ENCODE measurements at regions not wholly inside any gene's neighbourhood (a gene's known extent, or its start where the extent isn't known, plus 50 kb on each side); places are given as distances from the start of the nearest gene placed in this dataset.

DNA sequence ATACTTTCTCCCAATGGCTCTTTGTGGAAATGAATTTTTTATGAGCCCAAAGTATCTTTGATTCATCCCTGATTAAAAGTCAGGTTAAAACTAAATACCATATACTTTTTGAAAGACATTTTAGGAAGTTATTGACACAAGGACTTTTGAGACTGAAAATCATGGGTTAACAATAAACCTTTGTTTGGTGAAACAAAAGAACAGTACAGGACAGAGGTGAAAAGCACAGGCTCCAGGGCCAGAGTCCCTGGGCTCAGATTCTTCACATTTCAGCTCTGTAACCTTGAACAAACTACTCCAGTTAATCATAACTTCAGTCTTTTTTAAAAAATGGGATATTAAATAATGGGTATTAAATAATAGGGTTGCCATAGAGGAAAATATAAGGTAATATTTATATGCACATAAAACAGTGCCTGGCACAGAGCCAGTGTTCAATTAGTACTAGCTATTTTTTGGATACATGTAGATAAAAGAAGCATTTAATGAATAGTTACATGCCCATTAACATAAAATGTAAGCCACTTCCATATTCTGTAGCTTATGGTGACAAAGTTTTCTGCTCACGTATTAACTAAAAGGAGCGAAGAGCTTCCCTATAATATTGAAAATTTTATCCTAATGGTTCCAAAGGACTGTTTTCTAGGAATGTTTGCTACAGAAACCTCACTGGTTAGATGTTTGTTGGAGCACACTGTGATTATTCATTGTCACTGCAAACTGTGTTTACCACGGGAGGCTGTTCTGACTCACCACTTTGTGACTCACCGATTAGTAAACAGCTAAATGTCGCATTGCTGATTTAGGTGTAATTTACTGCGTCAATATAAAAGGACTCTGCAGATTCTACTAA is 255.4 kb downstream of the DAD1 start:
- ChIA-PET POLR2A (interaction anchor here (0.5 kb wide), 1 partner anchor 433 kb away, joined by 3 read pairs; the partner anchor contains the start of gene OXA1L), CTCF (no interaction called here)
- Mint-ChIP-seq H3K9me3 (no peaks in the 10 kb centered on the region), H3K27ac (no peak overlapping the region), H3K4me1 (peaks cover 1% of the 10 kb centered on the region), H3K4me3 (no peak overlapping the region), H3K27me3 (no peaks in the 10 kb centered on the region), H3K36me3 (ENCODE audit: low read depth) (no peaks in the 10 kb centered on the region)
- no peak for DNase-seq

GRCh38 chr14:22332686-22333421 is 256.2 kb downstream of the DAD1 start:
- no peaks in the 10 kb centered on the region for H3K27me3 Mint-ChIP-seq
- H3K36me3 Mint-ChIP-seq (ENCODE audit: low read depth): no peaks in the 10 kb centered on the region
- no peaks in the 10 kb centered on the region for H3K9me3 Mint-ChIP-seq
- H3K4me3 Mint-ChIP-seq: no peak overlapping the region
- ChIA-PET CTCF (no interaction called here), POLR2A (no interaction called here)
- peaks cover 1% of the 10 kb centered on the region for H3K4me1 Mint-ChIP-seq
- no peak for DNase-seq
- no peak overlapping the region for H3K27ac Mint-ChIP-seq

DNA sequence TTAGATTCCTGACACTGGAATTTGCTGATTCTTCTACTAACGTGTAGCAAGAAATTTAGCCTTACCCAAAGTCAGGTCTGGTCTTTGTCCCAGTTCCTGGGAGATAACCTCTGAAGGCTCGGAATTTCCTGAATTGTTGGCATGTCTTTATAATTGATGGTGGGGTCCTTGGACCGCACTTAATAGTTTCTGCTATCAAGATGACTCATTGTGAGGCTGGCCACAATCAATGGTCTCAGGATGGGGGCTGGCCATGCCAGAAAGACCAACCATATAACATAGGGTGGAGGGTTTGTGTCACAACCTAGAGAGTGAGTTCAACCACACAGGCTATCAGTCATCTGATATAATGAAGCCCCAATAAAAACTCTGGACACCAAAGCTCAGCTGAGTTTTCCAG is 259.7 kb downstream of the DAD1 start:
- ChIA-PET CTCF (no interaction called here), POLR2A (no interaction called here)
- no peaks in the 10 kb centered on the region for H3K9me3 Mint-ChIP-seq
- no peaks in the 10 kb centered on the region for H3K27me3 Mint-ChIP-seq
- no peak for DNase-seq
- H3K4me3 Mint-ChIP-seq: no peak overlapping the region
- H3K4me1 Mint-ChIP-seq: no peaks in the 10 kb centered on the region
- H3K27ac Mint-ChIP-seq: no peak overlapping the region
- H3K36me3 Mint-ChIP-seq (ENCODE audit: low read depth): no peaks in the 10 kb centered on the region

- no peak for DNase-seq
- H3K4me1 Mint-ChIP-seq: no peaks in the 10 kb centered on the region
- ChIA-PET CTCF (no interaction called here), POLR2A (no interaction called here)
- no peak overlapping the region for H3K27ac Mint-ChIP-seq
- H3K9me3 Mint-ChIP-seq: no peaks in the 10 kb centered on the region
- no peak overlapping the region for H3K4me3 Mint-ChIP-seq
- H3K36me3 Mint-ChIP-seq (ENCODE audit: low read depth): no peaks in the 10 kb centered on the region
- no peaks in the 10 kb centered on the region for H3K27me3 Mint-ChIP-seq
Measured at GRCh38 chr14:22325676-22326400, 263.2 kb downstream of the DAD1 start.

- peak overlapping the region; percentile 75 for H3K27ac Mint-ChIP-seq
- DNase-seq: no peak
- H3K36me3 Mint-ChIP-seq (ENCODE audit: low read depth): no peaks in the 10 kb centered on the region
- peak overlapping the region; percentile 63 for H3K4me3 Mint-ChIP-seq
- H3K9me3 Mint-ChIP-seq: no peaks in the 10 kb centered on the region
- no peaks in the 10 kb centered on the region for H3K4me1 Mint-ChIP-seq
- CTCF ChIA-PET: interaction anchor here (1.0 kb wide), 1 partner anchor 55 kb away, joined by 4 read pairs; no protein-coding TSS in a partner anchor
- POLR2A ChIA-PET: interaction anchor here (1.0 kb wide), 1 partner anchor 187 kb away, joined by 3 read pairs; no protein-coding TSS in a partner anchor
- H3K27me3 Mint-ChIP-seq: no peaks in the 10 kb centered on the region
Measured at GRCh38 chr14:22320362-22320750, 268.7 kb downstream of the DAD1 start.

GRCh38 chr14:22319526-22320361 is 269.3 kb downstream of the DAD1 start:
- ChIA-PET POLR2A (interaction anchor here (0.8 to 1.0 kb wide), 2 partner anchors 12 to 187 kb away, joined by 3 read pairs; no protein-coding TSS in a partner anchor), CTCF (interaction anchor here (0.8 to 1.1 kb wide), 3 partner anchors 56 to 250 kb away, joined by 3 to 4 read pairs (median 4); no protein-coding TSS in a partner anchor)
- Mint-ChIP-seq H3K36me3 (ENCODE audit: low read depth) (no peaks in the 10 kb centered on the region), H3K27me3 (no peaks in the 10 kb centered on the region), H3K27ac (peak overlapping the region; percentile 75), H3K4me1 (no peaks in the 10 kb centered on the region), H3K9me3 (no peaks in the 10 kb centered on the region), H3K4me3 (peak overlapping the region; percentile 63)
- peak; percentile 17 for DNase-seq

DNA sequence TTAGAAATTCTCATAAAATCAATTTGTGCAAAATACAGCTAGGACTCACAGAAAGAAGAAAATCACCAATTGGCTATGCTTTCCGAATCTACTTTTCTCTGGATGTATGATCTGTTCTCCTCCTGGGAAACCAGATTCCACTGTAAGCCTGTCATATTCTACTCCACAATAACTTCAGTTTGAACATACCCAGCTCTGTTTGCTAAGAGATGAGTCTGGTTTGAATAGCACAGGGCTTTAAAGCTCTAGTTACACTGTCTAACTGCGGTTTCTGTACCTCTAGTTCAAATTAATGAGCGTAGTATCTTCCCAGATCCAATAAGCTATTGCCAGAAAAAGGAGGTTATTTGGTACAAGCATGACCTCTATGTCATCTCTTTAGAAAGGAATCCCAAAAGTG is 270.1 kb downstream of the DAD1 start:
- H3K4me1 Mint-ChIP-seq: no peaks in the 10 kb centered on the region
- H3K27me3 Mint-ChIP-seq: no peaks in the 10 kb centered on the region
- no peaks in the 10 kb centered on the region for H3K36me3 Mint-ChIP-seq (ENCODE audit: low read depth)
- H3K27ac Mint-ChIP-seq: peak overlapping the region; percentile 49
- no peak for DNase-seq
- ChIA-PET CTCF (interaction anchor here (0.8 to 1.1 kb wide), 2 partner anchors 93 to 251 kb away, joined by 3 to 4 read pairs; no protein-coding TSS in a partner anchor), POLR2A (interaction anchor here (0.8 to 1.2 kb wide), 2 partner anchors 12 to 169 kb away, joined by 3 to 4 read pairs; no protein-coding TSS in a partner anchor)
- H3K9me3 Mint-ChIP-seq: no peaks in the 10 kb centered on the region
- H3K4me3 Mint-ChIP-seq: no peak overlapping the region

DNA sequence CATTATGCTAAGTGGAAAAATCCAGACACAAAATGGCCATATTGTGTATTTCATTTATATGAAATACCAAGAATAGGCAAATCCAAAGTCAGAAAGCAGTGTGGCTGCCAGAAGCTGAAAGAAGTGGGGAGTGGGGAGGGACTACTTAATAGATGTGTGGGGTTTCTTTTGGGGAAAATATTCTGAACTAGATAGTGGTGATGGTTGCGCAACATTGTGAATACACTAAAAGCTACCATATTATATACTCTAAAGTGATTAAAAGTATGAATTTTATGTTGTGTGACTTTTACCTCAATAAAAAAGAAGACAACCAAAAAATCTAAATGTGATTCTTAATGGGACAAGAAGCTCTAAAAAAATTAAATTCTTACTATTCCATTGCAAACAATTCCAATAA is 272.6 kb downstream of the DAD1 start:
- Mint-ChIP-seq H3K27ac (no peak overlapping the region), H3K36me3 (ENCODE audit: low read depth) (no peaks in the 10 kb centered on the region), H3K4me3 (no peak overlapping the region), H3K4me1 (no peaks in the 10 kb centered on the region), H3K9me3 (no peaks in the 10 kb centered on the region), H3K27me3 (no peaks in the 10 kb centered on the region)
- DNase-seq: no peak
- ChIA-PET CTCF (interaction anchor here (0.6 kb wide), 1 partner anchor 48 kb away, joined by 3 read pairs; no protein-coding TSS in a partner anchor), POLR2A (interaction anchor here (1.1 kb wide), 1 partner anchor 240 kb away, joined by 3 read pairs; no protein-coding TSS in a partner anchor)

GRCh38 chr14:22315336-22315735 is 273.7 kb downstream of the DAD1 start:
- Mint-ChIP-seq H3K27me3 (no peaks in the 10 kb centered on the region), H3K27ac (peak overlapping the region; percentile 54), H3K4me3 (no peak overlapping the region), H3K4me1 (no peaks in the 10 kb centered on the region), H3K9me3 (no peaks in the 10 kb centered on the region), H3K36me3 (ENCODE audit: low read depth) (no peaks in the 10 kb centered on the region)
- DNase-seq: no peak
- ChIA-PET POLR2A (no interaction called here), CTCF (no interaction called here)

GRCh38 chr14:22314183-22314820 is 274.7 kb downstream of the DAD1 start:
- H3K27ac Mint-ChIP-seq: peak overlapping the region; percentile 54
- no peaks in the 10 kb centered on the region for H3K36me3 Mint-ChIP-seq (ENCODE audit: low read depth)
- CTCF ChIA-PET: no interaction called here
- H3K4me1 Mint-ChIP-seq: no peaks in the 10 kb centered on the region
- DNase-seq: no peak
- POLR2A ChIA-PET: no interaction called here
- H3K9me3 Mint-ChIP-seq: no peaks in the 10 kb centered on the region
- peak overlapping the region; percentile 44 for H3K4me3 Mint-ChIP-seq
- H3K27me3 Mint-ChIP-seq: no peaks in the 10 kb centered on the region

DNA sequence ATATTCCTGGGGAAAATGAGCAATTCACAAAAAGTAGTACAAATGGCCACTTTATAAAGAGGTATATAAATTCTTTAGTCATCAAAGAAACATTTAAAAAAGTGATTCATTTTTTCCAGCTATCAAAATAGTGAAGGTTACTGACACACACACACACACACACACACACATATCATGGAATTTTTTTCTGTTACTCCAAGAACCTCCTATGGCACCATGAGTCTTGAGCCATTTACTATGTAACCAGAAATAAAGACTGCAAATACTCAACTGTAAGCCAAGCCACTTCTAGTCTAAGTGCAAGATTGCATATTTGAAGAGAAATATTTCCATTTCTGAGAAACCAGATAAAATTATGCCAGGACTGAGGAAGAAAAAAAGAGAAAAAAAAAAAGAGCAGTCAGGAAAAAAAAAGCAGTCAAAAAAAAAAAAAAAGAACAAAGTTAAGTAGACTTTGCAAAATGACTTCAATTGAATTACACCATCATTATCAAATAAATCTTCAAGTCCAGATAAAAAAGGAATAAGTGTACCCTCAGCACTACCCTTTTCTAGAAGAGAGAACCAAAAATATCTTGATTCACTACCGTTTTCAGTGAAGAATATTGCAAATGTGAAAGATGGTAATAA is 275.7 kb downstream of the DAD1 start:
- Mint-ChIP-seq H3K4me3 (no peak overlapping the region), H3K9me3 (no peaks in the 10 kb centered on the region), H3K27me3 (no peaks in the 10 kb centered on the region), H3K36me3 (ENCODE audit: low read depth) (no peaks in the 10 kb centered on the region), H3K4me1 (no peaks in the 10 kb centered on the region), H3K27ac (no peak overlapping the region)
- DNase-seq: no peak
- ChIA-PET POLR2A (no interaction called here), CTCF (no interaction called here)

DNA sequence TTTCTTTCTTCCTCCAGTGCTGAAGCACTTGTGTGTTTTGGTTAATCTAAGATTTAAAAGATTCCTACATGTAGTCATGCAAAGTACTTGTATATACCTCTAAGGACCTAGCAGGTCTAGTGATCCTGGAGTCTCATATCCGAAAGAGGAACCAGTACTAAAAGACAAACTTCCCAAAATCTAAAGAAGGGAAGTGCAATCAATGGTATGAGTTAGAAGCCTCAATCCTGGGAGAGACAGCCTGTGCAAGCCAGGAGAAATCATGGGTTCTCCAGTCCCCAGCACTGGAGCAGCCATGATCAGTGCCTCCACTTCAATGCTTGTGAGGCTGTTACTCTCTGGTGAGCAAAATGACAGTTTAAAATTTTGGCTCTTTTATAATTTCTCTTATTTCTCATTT is 277.4 kb downstream of the DAD1 start:
- DNase-seq: no peak
- Mint-ChIP-seq H3K4me1 (no peaks in the 10 kb centered on the region), H3K27me3 (no peaks in the 10 kb centered on the region), H3K9me3 (no peaks in the 10 kb centered on the region), H3K36me3 (ENCODE audit: low read depth) (no peaks in the 10 kb centered on the region), H3K4me3 (no peak overlapping the region), H3K27ac (no peak overlapping the region)
- CTCF ChIA-PET: no interaction called here
- POLR2A ChIA-PET: no interaction called here
